ENCODE measurements at regions not wholly inside any gene's neighbourhood (a gene's known extent, or its start where the extent isn't known, plus 50 kb on each side); places are given as distances from the start of the nearest gene placed in this dataset.

DNA sequence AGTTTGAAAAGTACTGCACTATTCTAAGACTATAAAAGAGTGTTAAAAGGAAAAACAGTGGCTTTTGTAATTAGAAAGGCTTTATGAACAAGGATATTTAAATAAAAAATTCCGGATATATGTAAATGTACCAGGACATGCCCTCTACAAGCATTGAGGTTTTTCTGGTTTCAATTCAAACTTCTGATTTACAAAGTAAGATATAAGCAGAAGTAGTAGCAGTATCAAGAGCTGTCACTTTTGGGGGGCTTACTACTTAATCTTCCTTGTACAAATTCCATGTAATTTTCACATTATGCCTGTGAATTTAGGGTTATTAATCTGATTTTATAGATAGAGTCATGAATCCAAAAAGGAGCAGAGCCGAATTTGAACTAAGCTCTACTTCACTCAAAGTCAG, 170.3 kb upstream of the ATP2B1 start:
- H3K4me1 Mint-ChIP-seq, result peaks cover 25 to 27% of the 10 kb centered on the region in 2 experiments
- no peaks in the 10 kb centered on the region for H3K27me3 Mint-ChIP-seq (ENCODE audit: low read depth)
- no peak overlapping the region for H3K4me3 Mint-ChIP-seq
- Histone ChIP-seq H2BK120ac (ENCODE audit: low read depth, low read length, poor library complexity, severe bottlenecking) (no peak overlapping the region), H3K9ac (ENCODE audit: extremely low read depth, insufficient read length, low read length) (no peak overlapping the region), H3K56ac (ENCODE audit: insufficient read length, low read depth, low read length) (no peak overlapping the region), H2AK5ac (ENCODE audit: insufficient read length, low read length) (no peak overlapping the region), H3T11ph (ENCODE audit: low read length) (no peak overlapping the region), H3K79me1 (ENCODE audit: insufficient read depth, low read depth, low read length, poor library complexity, severe bottlenecking) (no peaks in the 10 kb centered on the region), H3K27ac (ENCODE audit: insufficient read length, low read depth, low read length) (no peak overlapping the region), H3K14ac (ENCODE audit: insufficient read depth, low read length) (no peak overlapping the region), H3K4me2 (ENCODE audit: insufficient read depth, insufficient read length, low read length) (no peak overlapping the region), H3K18ac (ENCODE audit: insufficient read length, low read depth, low read length) (no peak overlapping the region), H2BK5ac (ENCODE audit: insufficient read length, low read length) (no peak overlapping the region), H2BK12ac (ENCODE audit: insufficient read length, low read depth, low read length) (no peak overlapping the region), H2AFZ (ENCODE audit: low read length) (no peak overlapping the region), H3K9me3 (ENCODE audit: control insufficient read depth, low read depth, low read length) (no peaks in the 10 kb centered on the region), H3K23ac (ENCODE audit: insufficient read length, low read depth, low read length) (no peak overlapping the region), H2BK20ac (ENCODE audit: low read depth, low read length, poor library complexity, severe bottlenecking) (no peak overlapping the region), H4K91ac (ENCODE audit: insufficient read length, low read depth, low read length) (no peak overlapping the region), H4K20me1 (ENCODE audit: control insufficient read depth, insufficient read depth, insufficient read length) (no peaks in the 10 kb centered on the region), H4K8ac (replicated peaks; ENCODE audit: insufficient read length, low read depth, low read length) (no peak overlapping the region), H4K5ac (ENCODE audit: insufficient read length, low read depth, low read length) (no peak overlapping the region), H3K79me2 (ENCODE audit: insufficient read depth, low read length) (no peaks in the 10 kb centered on the region), H3K4me1 (ENCODE audit: insufficient read depth, low read length) (peaks cover 4% of the 10 kb centered on the region), H3K4ac (ENCODE audit: low read depth, low read length) (no peak overlapping the region), H3K27me3 (ENCODE audit: insufficient read depth, low read length) (no peaks in the 10 kb centered on the region), H2BK15ac (ENCODE audit: low read depth, low read length) (no peak overlapping the region), H3K23me2 (ENCODE audit: insufficient read length, low read depth, low read length, poor library complexity, severe bottlenecking) (no peaks in the 10 kb centered on the region)
- H3K9me3 Mint-ChIP-seq, result no peaks in the 10 kb centered on the region
- no peak for DNase-seq
- 0 out of 7 replicates have a peak, but pooled peaks cover 0 to 3% (median 0%) of the 10 kb centered on the region in 3 experiments for H3K36me3 Mint-ChIP-seq (ENCODE audit: insufficient read depth in 1 of 3, low read depth in 3 of 3)
- H3K27ac Mint-ChIP-seq, result no peak overlapping the region
- no CpG with 5 or more reads among the region's 2 CpGs for WGBS (ENCODE audit: extremely low coverage, insufficient read length, low lambda C conversion rate)
- TF ChIP-seq, protein P1, sequence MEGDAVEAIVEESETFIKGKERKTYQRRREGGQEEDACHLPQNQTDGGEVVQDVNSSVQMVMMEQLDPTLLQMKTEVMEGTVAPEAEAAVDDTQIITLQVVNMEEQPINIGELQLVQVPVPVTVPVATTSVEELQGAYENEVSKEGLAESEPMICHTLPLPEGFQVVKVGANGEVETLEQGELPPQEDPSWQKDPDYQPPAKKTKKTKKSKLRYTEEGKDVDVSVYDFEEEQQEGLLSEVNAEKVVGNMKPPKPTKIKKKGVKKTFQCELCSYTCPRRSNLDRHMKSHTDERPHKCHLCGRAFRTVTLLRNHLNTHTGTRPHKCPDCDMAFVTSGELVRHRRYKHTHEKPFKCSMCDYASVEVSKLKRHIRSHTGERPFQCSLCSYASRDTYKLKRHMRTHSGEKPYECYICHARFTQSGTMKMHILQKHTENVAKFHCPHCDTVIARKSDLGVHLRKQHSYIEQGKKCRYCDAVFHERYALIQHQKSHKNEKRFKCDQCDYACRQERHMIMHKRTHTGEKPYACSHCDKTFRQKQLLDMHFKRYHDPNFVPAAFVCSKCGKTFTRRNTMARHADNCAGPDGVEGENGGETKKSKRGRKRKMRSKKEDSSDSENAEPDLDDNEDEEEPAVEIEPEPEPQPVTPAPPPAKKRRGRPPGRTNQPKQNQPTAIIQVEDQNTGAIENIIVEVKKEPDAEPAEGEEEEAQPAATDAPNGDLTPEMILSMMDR (conservative IDR thresholded peaks at IDR 0.05), result no peak

Measured in H9 (cell line).